ENCODE measurements at regions not wholly inside any gene's neighbourhood (a gene's known extent, or its start where the extent isn't known, plus 50 kb on each side); places are given as distances from the start of the nearest gene placed in this dataset.

GRCh38 chr3:89742546-89742945 lies 635.1 kb downstream of the EPHA3 start:
- no peak for TF ChIP-seq CTCF (IDR thresholded peaks at IDR 0.05)
- no peak for TF ChIP-seq EZH2 (IDR thresholded peaks at IDR 0.05)

Data from neural progenitor cell (in vitro differentiated cells).